ENCODE measurements at regions not wholly inside any gene's neighbourhood (a gene's known extent, or its start where the extent isn't known, plus 50 kb on each side); places are given as distances from the start of the nearest gene placed in this dataset.

DNA sequence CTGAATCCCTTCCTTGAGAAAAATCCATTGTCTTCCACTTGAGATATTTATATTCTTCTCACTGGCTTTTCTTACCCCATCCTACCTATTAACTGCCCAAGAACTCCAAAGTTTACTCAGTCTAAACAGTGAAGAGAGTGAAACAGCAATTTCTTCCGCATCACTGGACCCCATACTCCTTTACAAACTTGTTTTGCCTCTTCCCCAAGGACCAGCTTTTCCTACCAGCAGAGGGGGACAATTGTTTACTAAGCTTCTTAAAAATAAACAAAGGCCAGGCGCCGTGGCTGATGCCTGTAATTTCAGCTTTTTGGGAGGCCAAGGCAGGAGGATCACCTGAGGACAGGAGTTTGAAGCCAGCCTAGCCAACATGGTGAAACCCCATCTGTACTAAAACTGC lies 52.0 kb downstream of the LRATD1 start:
- Histone ChIP-seq H3K4me3 (ENCODE audit: low read length) (no peak overlapping the region), H3K27ac (ENCODE audit: low read length) (no peak overlapping the region), H3K4me1 (ENCODE audit: control insufficient read depth, insufficient read depth, low read length) (no peaks in the 10 kb centered on the region), H3K36me3 (ENCODE audit: control insufficient read depth, insufficient read depth, low read length) (no peaks in the 10 kb centered on the region), H3K27me3 (ENCODE audit: control insufficient read depth, insufficient read depth, low read length) (no peaks in the 10 kb centered on the region), H3K9me3 (ENCODE audit: control insufficient read depth, insufficient read depth, low read length) (no peaks in the 10 kb centered on the region)
- DNase-seq (ENCODE audit: low read depth, low spot score) = no peak
- WGBS (ENCODE audit: insufficient coverage, insufficient read length) = no CpG with 5 or more reads among the region's 3 CpGs

DNA sequence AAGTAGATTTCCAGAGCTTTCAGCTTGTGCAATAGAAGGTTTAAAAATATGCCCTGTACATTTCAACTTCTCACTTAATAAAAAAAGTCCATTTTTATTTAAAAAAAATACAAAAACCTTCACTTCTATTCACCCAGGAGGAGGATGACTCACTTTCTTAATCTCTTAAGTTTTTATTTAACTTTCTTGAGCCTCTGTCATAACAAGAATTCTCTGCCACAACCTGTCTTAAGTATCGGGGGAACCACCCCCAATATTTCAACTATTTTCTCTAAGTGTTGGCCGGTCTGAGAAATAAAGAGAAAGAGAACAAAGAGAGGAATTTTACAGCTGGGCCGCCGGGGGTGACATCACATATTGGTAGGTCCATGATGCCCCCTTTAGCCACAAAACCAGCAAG lies 58.4 kb downstream of the LRATD1 start:
- H3K36me3 ChIP-seq (ENCODE audit: control insufficient read depth, insufficient read depth, low read length) = no peaks in the 10 kb centered on the region
- DNase-seq (ENCODE audit: low read depth, low spot score) = no peak
- H3K27ac ChIP-seq (ENCODE audit: low read length) = no peak overlapping the region
- WGBS (ENCODE audit: insufficient coverage, insufficient read length) = no CpG with 5 or more reads among the region's 4 CpGs
- no peak overlapping the region for H3K4me3 ChIP-seq (ENCODE audit: low read length)
- H3K27me3 ChIP-seq (ENCODE audit: control insufficient read depth, insufficient read depth, low read length) = no peaks in the 10 kb centered on the region
- no peaks in the 10 kb centered on the region for H3K9me3 ChIP-seq (ENCODE audit: control insufficient read depth, insufficient read depth, low read length)
- H3K4me1 ChIP-seq (ENCODE audit: control insufficient read depth, insufficient read depth, low read length) = no peaks in the 10 kb centered on the region

DNA sequence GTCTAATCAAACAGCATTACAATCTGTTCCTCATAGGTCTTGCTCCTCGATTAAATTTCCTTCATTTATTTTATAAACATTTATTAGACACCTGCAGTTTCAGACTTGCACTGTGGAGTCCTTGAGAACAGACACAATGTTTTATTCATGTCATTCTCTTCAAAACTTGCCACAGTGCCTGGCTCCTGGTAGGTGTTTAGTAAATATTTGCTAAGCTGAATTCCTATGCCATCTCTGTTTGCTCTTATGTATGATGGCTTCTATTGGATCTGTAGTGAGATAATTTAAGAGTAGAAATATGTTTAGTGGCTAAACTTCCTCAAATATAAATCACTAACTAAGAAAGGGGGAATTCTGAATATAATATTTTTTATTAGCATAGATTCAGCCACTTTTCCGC lies 61.4 kb downstream of the LRATD1 start:
- Histone ChIP-seq H3K27ac (ENCODE audit: low read length) (no peak overlapping the region), H3K36me3 (ENCODE audit: control insufficient read depth, insufficient read depth, low read length) (no peaks in the 10 kb centered on the region), H3K4me1 (ENCODE audit: control insufficient read depth, insufficient read depth, low read length) (no peaks in the 10 kb centered on the region), H3K27me3 (ENCODE audit: control insufficient read depth, insufficient read depth, low read length) (no peaks in the 10 kb centered on the region), H3K9me3 (ENCODE audit: control insufficient read depth, insufficient read depth, low read length) (no peaks in the 10 kb centered on the region), H3K4me3 (ENCODE audit: low read length) (no peak overlapping the region)
- DNase-seq (ENCODE audit: low read depth, low spot score) = no peak
- WGBS (ENCODE audit: insufficient coverage, insufficient read length) = no CpG with 5 or more reads among the region's 2 CpGs

DNA sequence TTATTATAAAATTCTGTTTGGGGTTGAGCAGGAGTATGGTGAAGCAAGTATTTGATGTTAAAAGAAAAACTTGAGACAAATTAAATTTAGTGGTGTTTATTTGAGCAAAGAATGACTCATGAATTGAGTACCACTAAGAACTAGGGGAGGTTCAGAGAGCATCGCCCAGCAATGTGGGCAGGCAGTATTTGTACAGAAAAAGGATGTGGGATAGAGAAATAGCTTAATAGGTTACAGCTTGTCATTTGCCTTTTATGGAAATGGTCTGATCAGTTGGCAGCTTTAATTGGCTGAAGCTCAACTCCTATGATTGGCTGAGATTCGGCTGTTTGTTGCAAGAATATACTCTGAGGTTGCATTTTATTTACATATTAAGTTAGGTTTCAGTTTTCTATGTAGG lies 68.2 kb downstream of the LRATD1 start:
- DNase-seq (ENCODE audit: low read depth, low spot score) = no peak
- H3K9me3 ChIP-seq (ENCODE audit: control insufficient read depth, insufficient read depth, low read length) = no peaks in the 10 kb centered on the region
- no peaks in the 10 kb centered on the region for H3K36me3 ChIP-seq (ENCODE audit: control insufficient read depth, insufficient read depth, low read length)
- WGBS (ENCODE audit: insufficient coverage, insufficient read length) = no CpG with 5 or more reads among the region's 2 CpGs
- H3K4me1 ChIP-seq (ENCODE audit: control insufficient read depth, insufficient read depth, low read length) = peaks cover 1% of the 10 kb centered on the region; the same call in 1 of the 2 replicates
- no peak overlapping the region for H3K27ac ChIP-seq (ENCODE audit: low read length)
- no peak overlapping the region for H3K4me3 ChIP-seq (ENCODE audit: low read length)
- H3K27me3 ChIP-seq (ENCODE audit: control insufficient read depth, insufficient read depth, low read length) = no peaks in the 10 kb centered on the region

DNA sequence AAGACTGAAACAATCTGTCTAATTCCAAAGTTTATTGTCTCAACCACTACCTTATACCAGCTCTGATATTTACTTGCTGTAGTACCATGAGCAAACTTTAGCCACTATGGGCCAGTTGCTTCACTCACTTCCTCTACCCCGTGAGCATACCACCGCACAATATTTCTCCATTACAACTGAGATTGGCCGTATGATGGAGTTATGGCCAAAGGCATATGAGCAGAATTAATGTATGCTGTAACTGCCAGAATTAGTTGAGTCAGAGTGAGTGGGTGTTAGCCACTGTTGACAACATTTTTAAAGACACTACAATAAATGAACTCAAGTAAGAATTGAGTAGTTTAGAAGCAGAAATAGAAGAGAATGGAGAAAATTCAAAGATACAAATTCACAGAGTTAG lies 69.7 kb downstream of the LRATD1 start:
- H3K36me3 ChIP-seq (ENCODE audit: control insufficient read depth, insufficient read depth, low read length) = no peaks in the 10 kb centered on the region
- no peaks in the 10 kb centered on the region for H3K27me3 ChIP-seq (ENCODE audit: control insufficient read depth, insufficient read depth, low read length)
- WGBS (ENCODE audit: insufficient coverage, insufficient read length) = no CpG with 5 or more reads among the region's 3 CpGs
- no peaks in the 10 kb centered on the region for H3K9me3 ChIP-seq (ENCODE audit: control insufficient read depth, insufficient read depth, low read length)
- H3K4me3 ChIP-seq (ENCODE audit: low read length) = no peak overlapping the region
- H3K4me1 ChIP-seq (ENCODE audit: control insufficient read depth, insufficient read depth, low read length) = peaks cover 1% of the 10 kb centered on the region; the same call in 1 of the 2 replicates
- DNase-seq (ENCODE audit: low read depth, low spot score) = no peak
- no peak overlapping the region for H3K27ac ChIP-seq (ENCODE audit: low read length)

DNA sequence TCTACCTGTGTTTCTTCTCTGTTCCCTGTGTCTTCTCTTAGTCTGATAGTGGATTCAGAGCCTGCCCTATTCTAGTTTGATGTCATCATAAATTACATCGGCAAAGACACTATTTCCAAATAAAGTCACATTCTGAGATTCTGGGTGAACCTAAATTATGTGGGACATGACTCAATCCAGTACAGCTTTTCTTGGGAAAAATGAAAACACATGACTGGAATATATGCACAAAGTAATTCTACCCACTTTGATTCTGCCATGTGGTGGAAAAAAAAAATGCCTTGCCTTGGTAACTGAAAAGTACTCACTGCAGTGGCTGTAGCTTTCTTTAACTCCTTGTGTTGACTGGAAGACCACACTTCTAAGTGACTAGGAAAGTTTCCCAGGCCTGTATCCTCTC lies 73.7 kb downstream of the LRATD1 start:
- Histone ChIP-seq H3K27ac (ENCODE audit: low read length) (no peak overlapping the region), H3K36me3 (ENCODE audit: control insufficient read depth, insufficient read depth, low read length) (no peaks in the 10 kb centered on the region), H3K27me3 (ENCODE audit: control insufficient read depth, insufficient read depth, low read length) (no peaks in the 10 kb centered on the region), H3K4me3 (ENCODE audit: low read length) (no peak overlapping the region), H3K9me3 (ENCODE audit: control insufficient read depth, insufficient read depth, low read length) (no peaks in the 10 kb centered on the region), H3K4me1 (ENCODE audit: control insufficient read depth, insufficient read depth, low read length) (peaks cover under 1% of the 10 kb centered on the region; the same call in 1 of the 2 replicates)
- DNase-seq (ENCODE audit: low read depth, low spot score) = no peak
- no CpG with 5 or more reads among the region's 1 CpG for WGBS (ENCODE audit: insufficient coverage, insufficient read length)

DNA sequence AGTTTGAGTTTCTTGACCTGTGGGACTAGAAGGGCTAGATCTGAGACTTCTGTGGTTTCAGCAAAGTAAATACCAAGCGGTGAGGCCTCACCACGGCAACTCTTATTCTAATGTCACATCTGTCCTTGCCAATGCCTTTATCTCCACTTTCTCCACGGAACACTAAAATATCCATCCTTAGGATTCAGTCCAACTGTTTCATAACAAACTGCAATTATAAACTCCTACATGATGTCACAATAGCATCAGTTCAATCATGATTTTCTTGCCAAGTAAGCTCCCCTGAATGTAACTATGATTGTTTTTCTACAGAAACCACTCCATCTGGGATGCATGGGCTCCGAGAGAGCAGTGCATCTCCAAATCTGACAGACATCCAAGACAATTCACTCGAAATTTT lies 79.6 kb downstream of the LRATD1 start:
- no peaks in the 10 kb centered on the region for H3K9me3 ChIP-seq (ENCODE audit: control insufficient read depth, insufficient read depth, low read length)
- H3K27ac ChIP-seq (ENCODE audit: low read length) = no peak overlapping the region
- no CpG with 5 or more reads among the region's 5 CpGs for WGBS (ENCODE audit: insufficient coverage, insufficient read length)
- no peak overlapping the region for H3K4me3 ChIP-seq (ENCODE audit: low read length)
- no peaks in the 10 kb centered on the region for H3K36me3 ChIP-seq (ENCODE audit: control insufficient read depth, insufficient read depth, low read length)
- no peak for DNase-seq (ENCODE audit: low read depth, low spot score)
- H3K4me1 ChIP-seq (ENCODE audit: control insufficient read depth, insufficient read depth, low read length) = no peaks in the 10 kb centered on the region
- H3K27me3 ChIP-seq (ENCODE audit: control insufficient read depth, insufficient read depth, low read length) = no peaks in the 10 kb centered on the region

DNA sequence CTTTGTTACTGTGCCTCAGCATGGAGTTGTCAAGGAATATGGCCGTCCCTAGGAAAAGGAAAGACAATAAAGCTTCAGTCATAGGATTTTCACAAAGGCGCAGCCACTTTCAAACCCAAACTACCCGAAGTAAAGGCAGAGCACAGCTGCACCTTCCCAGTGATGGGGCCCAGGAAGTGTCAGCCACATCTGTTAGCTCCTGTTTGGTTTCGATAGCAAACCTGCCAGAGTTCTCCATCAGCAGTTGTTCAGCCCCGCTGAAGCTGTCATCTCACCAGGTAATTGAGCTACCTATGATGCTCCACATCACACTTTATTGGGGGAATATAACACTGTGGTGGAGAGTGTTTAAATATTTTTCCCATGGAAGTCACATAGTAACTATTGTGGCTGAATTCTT lies 80.7 kb downstream of the LRATD1 start:
- Histone ChIP-seq H3K9me3 (ENCODE audit: control insufficient read depth, insufficient read depth, low read length) (no peaks in the 10 kb centered on the region), H3K4me1 (ENCODE audit: control insufficient read depth, insufficient read depth, low read length) (no peaks in the 10 kb centered on the region), H3K27me3 (ENCODE audit: control insufficient read depth, insufficient read depth, low read length) (no peaks in the 10 kb centered on the region), H3K4me3 (ENCODE audit: low read length) (no peak overlapping the region), H3K36me3 (ENCODE audit: control insufficient read depth, insufficient read depth, low read length) (no peaks in the 10 kb centered on the region), H3K27ac (ENCODE audit: low read length) (no peak overlapping the region)
- WGBS (ENCODE audit: insufficient coverage, insufficient read length) = no CpG with 5 or more reads among the region's 5 CpGs
- no peak for DNase-seq (ENCODE audit: low read depth, low spot score)

DNA sequence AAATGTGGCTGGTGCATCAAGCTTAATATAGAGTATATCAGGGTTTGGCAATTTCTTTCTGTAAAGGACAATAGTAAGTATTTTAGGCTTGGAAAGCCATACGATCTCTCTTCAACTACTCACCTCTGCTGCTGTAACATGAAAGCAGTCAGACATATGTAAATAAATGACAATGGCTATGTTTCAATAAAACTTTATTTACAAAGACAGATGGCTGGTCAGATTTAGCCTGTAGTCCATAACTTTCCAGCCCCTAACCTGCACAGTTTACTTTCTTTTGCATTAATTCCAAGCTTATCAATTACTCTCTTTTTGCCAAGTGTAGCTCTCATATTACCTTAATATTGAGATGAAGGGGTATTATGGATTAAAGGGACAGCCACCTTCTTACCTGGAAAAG lies 83.1 kb downstream of the LRATD1 start:
- no CpG with 5 or more reads among the region's 1 CpG for WGBS (ENCODE audit: insufficient coverage, insufficient read length)
- H3K27me3 ChIP-seq (ENCODE audit: control insufficient read depth, insufficient read depth, low read length) = no peaks in the 10 kb centered on the region
- no peaks in the 10 kb centered on the region for H3K9me3 ChIP-seq (ENCODE audit: control insufficient read depth, insufficient read depth, low read length)
- H3K4me1 ChIP-seq (ENCODE audit: control insufficient read depth, insufficient read depth, low read length) = no peaks in the 10 kb centered on the region
- no peak for DNase-seq (ENCODE audit: low read depth, low spot score)
- H3K4me3 ChIP-seq (ENCODE audit: low read length) = no peak overlapping the region
- H3K36me3 ChIP-seq (ENCODE audit: control insufficient read depth, insufficient read depth, low read length) = no peaks in the 10 kb centered on the region
- no peak overlapping the region for H3K27ac ChIP-seq (ENCODE audit: low read length)

DNA sequence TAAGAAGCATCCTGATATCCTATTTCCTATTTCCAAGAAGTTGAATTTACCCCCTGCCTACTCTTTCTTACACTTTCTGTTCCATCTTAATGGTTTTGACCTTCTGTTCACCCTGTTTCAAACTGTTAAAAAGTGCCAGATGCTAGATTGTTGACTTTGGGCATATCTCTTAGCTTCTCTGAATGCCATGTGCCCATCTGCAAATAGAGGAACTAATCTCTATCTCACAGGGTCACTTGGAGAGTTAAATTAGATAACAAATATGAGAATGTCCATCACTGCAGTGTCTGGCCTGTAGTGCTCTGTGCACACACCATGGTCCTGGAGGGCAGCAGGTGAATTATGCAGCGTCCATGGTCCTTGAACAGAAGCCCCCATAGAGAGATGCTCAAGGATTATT lies 83.8 kb downstream of the LRATD1 start:
- Histone ChIP-seq H3K9me3 (ENCODE audit: control insufficient read depth, insufficient read depth, low read length) (no peaks in the 10 kb centered on the region), H3K36me3 (ENCODE audit: control insufficient read depth, insufficient read depth, low read length) (no peaks in the 10 kb centered on the region), H3K4me1 (ENCODE audit: control insufficient read depth, insufficient read depth, low read length) (no peaks in the 10 kb centered on the region), H3K27ac (ENCODE audit: low read length) (no peak overlapping the region), H3K27me3 (ENCODE audit: control insufficient read depth, insufficient read depth, low read length) (no peaks in the 10 kb centered on the region), H3K4me3 (ENCODE audit: low read length) (no peak overlapping the region)
- DNase-seq (ENCODE audit: low read depth, low spot score) = no peak
- no CpG with 5 or more reads among the region's 1 CpG for WGBS (ENCODE audit: insufficient coverage, insufficient read length)

DNA sequence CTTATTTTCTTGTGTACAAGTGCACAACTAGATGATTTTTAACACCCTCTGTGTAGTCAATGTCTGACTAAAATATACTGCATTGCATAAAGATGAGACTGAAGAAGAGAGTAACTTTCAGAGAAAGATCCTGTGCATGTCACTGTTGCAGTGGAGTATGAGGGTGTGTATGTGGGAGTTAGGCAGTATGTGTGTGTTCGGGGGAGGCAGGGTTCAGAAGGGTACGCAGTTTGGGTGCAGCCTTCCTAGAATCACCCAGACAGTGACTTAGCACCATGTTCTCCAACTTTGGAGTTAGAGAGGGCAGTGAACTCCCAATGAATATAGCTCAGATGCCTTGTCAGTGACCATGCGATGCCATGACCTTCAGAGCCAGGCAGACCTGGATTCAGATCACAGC lies 84.6 kb downstream of the LRATD1 start:
- H3K36me3 ChIP-seq (ENCODE audit: control insufficient read depth, insufficient read depth, low read length) = no peaks in the 10 kb centered on the region
- H3K27ac ChIP-seq (ENCODE audit: low read length) = no peak overlapping the region
- H3K27me3 ChIP-seq (ENCODE audit: control insufficient read depth, insufficient read depth, low read length) = no peaks in the 10 kb centered on the region
- DNase-seq (ENCODE audit: low read depth, low spot score) = no peak
- H3K9me3 ChIP-seq (ENCODE audit: control insufficient read depth, insufficient read depth, low read length) = no peaks in the 10 kb centered on the region
- no CpG with 5 or more reads among the region's 3 CpGs for WGBS (ENCODE audit: insufficient coverage, insufficient read length)
- no peak overlapping the region for H3K4me3 ChIP-seq (ENCODE audit: low read length)
- H3K4me1 ChIP-seq (ENCODE audit: control insufficient read depth, insufficient read depth, low read length) = no peaks in the 10 kb centered on the region
